IPS-18a (cell line): ENCODE measurements at regions not wholly inside any gene's neighbourhood (a gene's known extent, or its start where the extent isn't known, plus 50 kb on each side); places are given as distances from the start of the nearest gene placed in this dataset.
"Not testable (repeated sequence)": the region's sequence is repeated elsewhere in the genome, so short reads cannot be mapped to it uniquely, and the experiment has no call there.

Experiments
- H3K27ac ChIP-seq: one replicate; pipeline ENCODE4 v1.5.1; 2013; ENCODE audit warnings: low read length
- H3K27me3 ChIP-seq: one replicate; pipeline ENCODE4 v1.6.1; 2013; ENCODE audit warnings: mild to moderate bottlenecking, low read length; ENCODE audit not compliant: control insufficient read depth, insufficient read depth
- H3K36me3 ChIP-seq: one replicate; pipeline ENCODE4 v1.6.1; 2013; ENCODE audit warnings: low read depth, low read length; ENCODE audit not compliant: control insufficient read depth
- H3K4me1 ChIP-seq: one replicate; pipeline ENCODE4 v1.6.1; 2013; ENCODE audit warnings: low read depth, low read length; ENCODE audit not compliant: control insufficient read depth
- H3K4me3 ChIP-seq: one replicate; pipeline ENCODE4 v1.5.1; 2013; ENCODE audit warnings: low read length
- H3K9ac ChIP-seq: one replicate; pipeline ENCODE4 v1.6.1; 2013; ENCODE audit warnings: mild to moderate bottlenecking, low read length, moderate library complexity
- H3K9me3 ChIP-seq: one replicate; pipeline ENCODE4 v1.6.1; 2013; ENCODE audit warnings: low read depth, low read length; ENCODE audit not compliant: control insufficient read depth

DNA sequence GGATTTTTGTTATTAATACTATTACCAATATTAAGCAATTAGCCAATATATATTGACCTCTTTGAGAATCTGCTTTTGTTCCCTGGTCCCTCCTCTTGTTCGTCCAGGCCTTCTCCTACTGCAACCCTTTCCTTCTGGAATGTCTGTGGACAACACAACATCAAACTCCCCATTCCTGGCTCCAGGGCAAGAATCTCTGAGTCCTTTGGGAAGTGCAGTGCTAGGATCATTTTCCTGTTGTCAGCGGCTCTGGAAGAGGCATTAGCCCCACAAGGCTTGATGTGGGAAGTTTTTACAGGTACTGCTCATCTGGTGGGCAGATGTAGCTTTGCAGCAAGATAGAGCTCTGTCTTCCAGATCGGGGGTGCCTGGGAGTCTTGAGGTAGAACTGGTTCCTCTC is 74.3 kb downstream of the RPUSD4 start:
- Histone ChIP-seq H3K4me1 (peaks cover 29% of the 10 kb centered on the region), H3K9me3 (no peaks in the 10 kb centered on the region), H3K36me3 (no peaks in the 10 kb centered on the region)

DNA sequence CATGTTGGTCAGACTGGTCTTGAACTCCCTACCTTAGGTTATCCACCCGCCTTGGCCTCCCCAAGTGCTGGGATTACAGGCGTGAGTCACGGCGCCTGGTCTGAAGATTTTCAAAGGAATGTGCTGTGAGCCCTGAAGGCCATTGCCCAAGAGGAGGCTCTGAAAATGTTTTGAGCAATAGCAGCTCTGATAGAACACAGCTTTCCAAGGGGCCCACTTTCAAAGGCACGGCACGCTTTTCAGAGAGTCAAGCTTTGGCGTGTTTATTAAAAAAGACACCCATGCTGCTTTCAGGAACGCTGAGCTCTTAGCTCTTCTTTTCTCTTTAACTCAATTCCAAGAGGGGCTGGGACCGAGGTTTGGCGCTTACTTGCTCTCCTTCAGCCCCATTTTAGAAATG is 73.8 kb upstream of the CDON start:
- no peaks in the 10 kb centered on the region for H3K36me3 ChIP-seq
- H3K4me1 ChIP-seq, result peaks cover 30% of the 10 kb centered on the region
- no peak overlapping the region for H3K9ac ChIP-seq
- H3K27me3 ChIP-seq, result no peaks in the 10 kb centered on the region
- H3K27ac ChIP-seq, result no peak overlapping the region
- no peaks in the 10 kb centered on the region for H3K9me3 ChIP-seq
- H3K4me3 ChIP-seq, result no peak overlapping the region

More for the DNA sequence above, 74.3 kb downstream of the RPUSD4 start:
- no peak overlapping the region for H3K27ac ChIP-seq
- no peaks in the 10 kb centered on the region for H3K27me3 ChIP-seq
- no peak overlapping the region for H3K9ac ChIP-seq
- no peak overlapping the region for H3K4me3 ChIP-seq

DNA sequence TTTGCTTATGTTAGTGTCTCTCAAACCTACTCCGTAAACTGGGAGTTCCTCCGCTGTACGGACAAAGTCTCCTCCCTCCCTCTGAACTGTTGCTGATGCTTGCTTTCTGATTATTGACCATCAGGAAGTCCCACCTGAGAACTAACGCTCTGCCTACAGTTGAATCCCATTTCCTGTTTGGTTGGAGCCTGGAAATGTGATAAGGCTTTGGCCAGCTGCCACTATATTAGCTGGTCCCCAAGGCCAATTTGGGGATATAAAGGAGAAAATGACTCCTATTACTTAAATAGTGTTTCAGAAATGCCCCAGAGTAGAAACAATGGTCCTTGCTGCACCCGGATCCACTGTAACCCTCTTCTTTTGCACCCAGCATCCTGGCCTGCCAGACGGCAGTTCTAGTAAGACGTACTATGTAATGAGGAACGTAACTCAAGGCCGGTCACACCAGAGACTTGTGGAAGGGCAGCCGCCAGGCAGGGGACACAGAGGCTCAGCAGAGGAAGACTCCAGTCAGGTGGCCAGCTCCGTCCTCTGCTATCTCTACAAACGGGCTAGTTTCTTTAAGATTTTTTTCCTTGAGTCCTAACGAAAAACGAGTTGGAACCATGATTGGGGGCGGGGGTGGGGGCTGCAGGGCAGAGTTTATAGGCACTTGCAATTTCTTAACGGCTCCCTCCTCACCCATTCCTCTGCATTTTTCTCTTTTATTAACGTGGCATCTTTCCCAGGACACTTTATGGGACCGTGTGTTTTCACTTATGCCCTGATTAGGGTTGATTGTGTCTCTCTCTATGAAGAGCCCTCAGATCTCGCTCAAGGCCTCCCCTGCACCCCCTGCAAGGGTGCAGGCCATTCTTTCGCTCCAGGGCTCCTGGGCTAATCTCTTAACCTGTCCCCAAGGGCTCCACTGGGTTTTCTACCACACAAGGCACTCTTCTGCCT is 72.8 kb upstream of the CDON start:
- Histone ChIP-seq H3K36me3 (no peaks in the 10 kb centered on the region), H3K27me3 (no peaks in the 10 kb centered on the region), H3K9me3 (no peaks in the 10 kb centered on the region), H3K4me3 (no peak overlapping the region), H3K27ac (no peak overlapping the region), H3K4me1 (peaks cover 30% of the 10 kb centered on the region), H3K9ac (no peak overlapping the region)

DNA sequence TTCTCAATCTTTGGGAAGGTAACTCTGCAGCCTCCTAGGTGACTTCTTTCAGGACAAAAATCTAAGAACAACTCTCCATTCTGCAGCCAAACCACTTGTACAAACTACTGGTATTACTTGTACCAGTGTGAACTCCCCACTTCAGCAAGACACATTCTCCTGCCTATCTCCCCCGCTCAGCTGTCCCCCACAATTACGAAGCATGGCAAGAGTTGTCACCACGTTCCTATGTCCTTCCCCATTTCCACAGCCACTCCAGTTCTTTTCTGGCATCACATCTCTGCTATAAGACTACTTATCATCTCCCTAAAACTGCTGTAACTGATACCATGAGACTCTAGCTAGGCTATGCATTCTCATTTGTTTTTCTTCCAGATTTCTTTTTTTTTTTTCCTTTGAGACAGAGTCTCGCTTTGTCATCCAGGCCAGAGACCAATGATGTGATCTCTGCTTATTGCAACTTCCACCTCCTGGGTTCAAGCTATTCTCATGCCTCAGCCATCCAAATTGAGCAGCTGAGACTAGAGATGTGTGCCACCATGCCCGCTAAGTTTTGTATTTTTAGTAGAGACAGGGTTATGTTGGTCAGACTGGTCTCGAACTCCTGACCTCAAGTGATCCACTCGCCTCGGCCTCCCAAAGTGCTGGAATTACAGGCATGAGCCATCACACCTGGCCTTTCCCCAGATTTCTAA is 71.9 kb upstream of the CDON start:
- H3K9me3 ChIP-seq, result no peaks in the 10 kb centered on the region
- no peak overlapping the region for H3K9ac ChIP-seq
- no peaks in the 10 kb centered on the region for H3K36me3 ChIP-seq
- no peaks in the 10 kb centered on the region for H3K27me3 ChIP-seq
- no peak overlapping the region for H3K4me3 ChIP-seq
- H3K4me1 ChIP-seq, result peaks cover 25% of the 10 kb centered on the region
- H3K27ac ChIP-seq, result no peak overlapping the region

DNA sequence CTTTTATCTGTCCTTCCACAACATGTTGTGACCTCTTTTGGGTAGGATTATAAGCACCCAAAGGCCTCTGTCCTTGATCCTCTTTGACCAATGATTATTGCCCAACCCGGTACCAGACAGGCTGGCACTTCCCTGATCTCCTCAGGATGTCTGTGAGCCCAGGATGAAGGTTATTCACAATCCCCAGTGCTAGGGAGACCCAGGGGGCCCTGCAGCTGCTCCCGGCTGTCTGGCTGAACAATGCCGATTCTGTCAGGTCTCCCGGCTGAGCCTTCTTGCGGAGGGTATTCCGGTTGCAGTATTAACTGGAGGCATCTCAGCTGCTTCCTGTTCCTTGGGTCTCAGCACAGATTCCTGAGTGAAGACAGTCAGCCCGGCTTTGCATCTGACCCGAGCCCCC is 71.2 kb upstream of the CDON start:
- Histone ChIP-seq H3K4me3 (no peak overlapping the region), H3K4me1 (peaks cover 19% of the 10 kb centered on the region)

DNA sequence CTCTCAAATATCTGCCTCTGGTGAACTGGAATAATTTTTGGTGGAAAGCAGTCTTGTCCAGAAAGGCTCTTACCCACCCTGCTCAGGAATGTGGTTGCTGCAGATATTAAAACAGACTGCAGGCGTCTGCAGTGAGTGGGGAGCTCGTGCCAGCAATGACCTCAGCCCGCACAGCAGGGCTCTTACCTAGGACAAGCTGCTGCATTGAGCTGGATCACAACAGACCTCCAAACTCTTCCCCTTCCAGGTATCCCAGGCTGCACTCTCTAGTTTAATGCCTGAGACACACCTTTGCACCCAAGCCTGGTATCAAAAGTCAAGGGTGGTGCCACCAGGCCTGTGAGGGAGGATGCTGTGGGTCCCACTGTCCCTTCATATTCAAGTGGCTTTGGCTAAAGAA is 69.7 kb upstream of the CDON start:
- H3K27me3 ChIP-seq, result no peaks in the 10 kb centered on the region
- H3K9me3 ChIP-seq, result no peaks in the 10 kb centered on the region
- H3K36me3 ChIP-seq, result no peaks in the 10 kb centered on the region
- H3K9ac ChIP-seq, result no peak overlapping the region
- no peak overlapping the region for H3K4me3 ChIP-seq
- no peak overlapping the region for H3K27ac ChIP-seq
- peaks cover 25% of the 10 kb centered on the region for H3K4me1 ChIP-seq

More for the DNA sequence above, 71.2 kb upstream of the CDON start:
- no peaks in the 10 kb centered on the region for H3K9me3 ChIP-seq
- no peak overlapping the region for H3K9ac ChIP-seq
- no peaks in the 10 kb centered on the region for H3K36me3 ChIP-seq
- no peak overlapping the region for H3K27ac ChIP-seq
- no peaks in the 10 kb centered on the region for H3K27me3 ChIP-seq

DNA sequence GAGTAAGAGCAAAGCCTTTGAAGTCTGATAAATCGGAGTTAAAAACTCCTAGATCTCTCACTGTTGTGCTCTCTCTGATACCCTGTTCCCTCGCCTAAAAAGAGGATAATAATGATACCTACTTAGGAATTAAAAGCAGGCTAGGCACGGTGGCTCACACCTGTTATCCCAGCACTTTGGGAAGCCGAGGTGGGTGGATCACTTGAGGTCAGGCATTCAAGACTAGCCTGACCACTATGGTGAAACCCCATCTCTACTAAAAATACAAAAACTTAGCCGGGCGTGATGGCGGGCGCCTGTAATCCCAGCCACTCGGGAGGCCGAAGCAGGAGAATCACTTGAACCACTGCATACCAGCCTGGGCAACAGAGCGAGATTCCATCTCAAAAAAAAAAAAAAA is 68.1 kb upstream of the CDON start:
- H3K4me3 ChIP-seq, H3K27me3 ChIP-seq, H3K9me3 ChIP-seq, H3K36me3 ChIP-seq, H3K27ac ChIP-seq, H3K9ac ChIP-seq: not testable (repeated sequence)
- peaks cover 25% of the 10 kb centered on the region for H3K4me1 ChIP-seq

DNA sequence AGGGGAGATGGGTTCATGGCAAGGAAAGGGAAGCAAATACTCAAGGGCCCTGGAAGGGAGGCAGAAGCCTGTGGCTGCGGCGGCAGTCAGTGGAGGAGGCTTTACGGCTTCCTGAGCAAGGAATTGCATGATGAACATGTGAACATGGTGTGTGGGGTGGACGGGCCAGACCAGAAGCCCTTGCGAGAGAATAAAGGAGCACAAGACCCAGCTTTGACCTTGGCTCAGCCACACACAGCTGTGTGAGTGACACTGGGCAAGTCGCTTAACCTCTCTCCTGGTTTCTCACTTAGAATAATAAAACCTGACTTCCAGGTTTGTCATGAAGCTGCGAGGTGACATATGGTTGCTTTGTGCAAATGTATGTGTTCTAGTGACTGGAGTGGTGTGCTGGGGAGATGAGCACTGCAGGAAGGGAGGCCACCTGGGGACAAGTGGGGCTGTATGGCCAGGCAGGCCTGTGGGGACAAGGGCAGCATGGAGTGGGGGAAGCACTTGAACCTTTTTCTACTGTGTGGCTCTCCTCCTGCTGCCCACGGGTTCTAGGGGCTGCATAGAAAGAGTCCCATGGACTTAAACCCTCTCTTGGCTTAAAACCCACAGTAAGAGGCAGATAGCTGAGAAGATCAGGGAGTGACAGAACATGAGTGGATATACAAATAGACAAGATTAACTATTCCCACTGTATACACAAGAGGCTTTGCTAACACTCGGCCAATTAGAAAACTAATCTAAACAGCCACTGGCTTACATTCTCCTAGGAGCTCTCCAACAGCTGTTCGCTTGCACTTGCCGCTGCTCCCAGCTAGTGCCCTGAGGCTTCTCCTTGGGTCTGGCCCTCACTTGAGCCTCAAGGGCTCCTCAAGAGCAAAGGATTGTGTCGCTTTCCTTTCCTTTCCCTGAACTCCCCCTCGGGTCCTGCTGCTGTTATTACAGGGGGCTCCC is 67.3 kb upstream of the CDON start:
- Histone ChIP-seq H3K9me3 (no peaks in the 10 kb centered on the region), H3K9ac (no peak overlapping the region), H3K36me3 (no peaks in the 10 kb centered on the region), H3K4me3 (no peak overlapping the region), H3K27me3 (no peaks in the 10 kb centered on the region), H3K4me1 (peaks cover 25% of the 10 kb centered on the region), H3K27ac (no peak overlapping the region)

DNA sequence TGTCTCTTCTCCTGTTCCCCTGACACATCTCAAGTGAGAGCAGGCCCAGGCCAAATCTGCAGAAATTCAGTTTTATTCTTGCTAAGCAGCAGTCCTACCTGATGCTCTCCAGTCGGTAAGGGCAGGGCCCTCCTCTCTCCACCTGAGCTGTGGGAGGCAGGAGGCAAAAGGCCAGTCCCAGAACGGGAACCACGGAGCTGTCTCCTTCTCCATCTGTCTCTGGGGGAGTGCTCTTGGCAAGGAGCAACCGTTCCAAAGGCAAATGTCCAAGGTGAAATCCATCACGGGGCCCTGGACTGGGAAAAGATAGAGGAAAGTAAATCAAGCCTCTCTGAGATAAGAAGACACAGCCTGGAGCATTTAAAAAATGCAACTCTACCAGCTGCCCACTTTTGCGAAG is 65.2 kb upstream of the CDON start:
- no peak overlapping the region for H3K27ac ChIP-seq
- H3K9ac ChIP-seq, result no peak overlapping the region
- H3K9me3 ChIP-seq, result no peaks in the 10 kb centered on the region
- no peaks in the 10 kb centered on the region for H3K27me3 ChIP-seq
- no peak overlapping the region for H3K4me3 ChIP-seq
- H3K4me1 ChIP-seq, result peaks cover 15% of the 10 kb centered on the region
- H3K36me3 ChIP-seq, result no peaks in the 10 kb centered on the region

DNA sequence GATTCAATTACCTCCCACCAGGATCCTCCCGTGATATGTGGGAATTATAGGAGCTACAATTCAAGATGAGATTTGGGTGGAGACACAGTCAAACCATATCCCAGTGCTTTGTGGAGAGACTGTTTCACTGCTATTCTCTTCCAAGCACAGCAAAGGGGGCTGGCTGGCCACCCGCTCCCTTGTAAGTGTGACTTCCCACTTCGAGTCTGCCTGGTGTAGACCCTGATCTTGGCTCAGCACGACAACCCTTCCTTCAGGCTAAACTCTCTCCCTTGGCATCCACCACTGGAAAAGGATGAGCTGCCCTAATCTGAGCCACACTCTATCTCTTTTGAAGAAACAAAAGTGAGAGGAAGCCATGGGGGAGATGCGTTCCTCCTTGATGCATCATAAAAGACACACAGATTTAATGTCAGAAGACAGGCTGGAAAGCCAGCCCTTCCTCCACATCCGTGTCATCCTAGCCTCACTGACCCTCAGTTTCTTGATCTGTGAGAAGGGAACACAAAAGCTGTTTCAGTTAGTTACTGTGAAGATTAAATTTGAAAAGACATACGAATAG is 64.7 kb upstream of the CDON start:
- no peak overlapping the region for H3K9ac ChIP-seq
- peaks cover 10% of the 10 kb centered on the region for H3K4me1 ChIP-seq
- H3K27ac ChIP-seq, result no peak overlapping the region
- H3K27me3 ChIP-seq, result no peaks in the 10 kb centered on the region
- H3K4me3 ChIP-seq, result no peak overlapping the region
- no peaks in the 10 kb centered on the region for H3K36me3 ChIP-seq
- H3K9me3 ChIP-seq, result no peaks in the 10 kb centered on the region

DNA sequence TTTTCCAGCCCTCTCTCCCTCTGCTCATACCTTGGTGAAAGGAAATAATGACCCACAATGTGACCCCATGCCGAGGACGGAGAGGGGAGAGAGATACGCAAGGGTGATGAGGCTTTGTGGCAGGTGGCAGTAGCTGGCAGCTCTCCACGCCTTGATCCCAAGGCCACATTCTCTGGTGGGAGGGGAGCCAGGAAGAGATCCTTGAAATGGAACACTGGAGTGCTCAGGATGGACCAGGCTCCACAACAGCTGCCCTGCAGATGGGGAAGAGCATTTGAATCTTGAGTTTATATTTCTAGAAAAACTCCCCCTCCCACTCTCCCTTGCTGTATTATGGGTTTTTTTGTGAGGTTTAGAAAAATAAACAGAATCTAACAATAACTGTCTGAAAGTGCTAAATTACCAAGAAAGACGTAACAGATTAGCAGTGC is 61.6 kb upstream of the CDON start:
- no peaks in the 10 kb centered on the region for H3K9me3 ChIP-seq
- no peak overlapping the region for H3K4me3 ChIP-seq
- no peak overlapping the region for H3K27ac ChIP-seq
- H3K4me1 ChIP-seq, result peaks cover 6% of the 10 kb centered on the region
- H3K27me3 ChIP-seq, result no peaks in the 10 kb centered on the region
- no peak overlapping the region for H3K9ac ChIP-seq
- H3K36me3 ChIP-seq, result no peaks in the 10 kb centered on the region
